GM12878 (cell line): ENCODE measurements at regions not wholly inside any gene's neighbourhood (a gene's known extent, or its start where the extent isn't known, plus 50 kb on each side); places are given as distances from the start of the nearest gene placed in this dataset.

Experiments used
- ATAC-seq: fragments of 200-7000 bp; cut with Tn5 transposase; 3 replicates; pipeline ENCODE4 v1.9.1; 2020; ENCODE audit warnings: mild to moderate bottlenecking, moderate library complexity
- BruUV-seq: library from RNA; stranded (reverse); fragments of 400-500 nt; replicated peaks from 2 replicates; lab custom pipeline; 2021; lab: Mats Ljungman, UMichigan
- CTCF ChIA-PET: fragments of 300-600 bp; sonication (Branson Sonifier 250); formaldehyde crosslinking; extraction: SDS; loops from one replicate; lab custom pipeline; 2021; ENCODE audit warnings: inconsistent platforms; lab: Yijun Ruan, JAX
- POLR2A ChIA-PET: fragments of 350-600 bp; formaldehyde crosslinking; extraction: SDS; loops from one replicate; lab custom pipeline; 2021; ENCODE audit warnings: inconsistent platforms; lab: Charles Lee
- RAD21 ChIA-PET: fragments of 300-600 bp; sonication (Branson Sonifier 250); formaldehyde crosslinking; loops from one replicate; lab custom pipeline; 2023; ENCODE audit warnings: antibody characterized with exemption; ENCODE audit not compliant: unreplicated experiment; lab: Charles Lee
- SMC1A ChIA-PET: fragments of 300-600 bp; sonication (Branson Sonifier 250); formaldehyde crosslinking; loops from one replicate; lab custom pipeline; 2023; ENCODE audit not compliant: unreplicated experiment, uncharacterized antibody; lab: Charles Lee
- DNase-seq: peaks from one replicate; pipeline ENCODE4 v3.0.0-alpha.2; 2011; ENCODE audit warnings: low read depth, low spot score
- FAIRE-seq: peaks from 3 replicates; lab custom pipeline; 2011; peaks lifted over from hg19 to GRCh38; lab: Jason Lieb, UNC
- H2AFZ ChIP-seq: 2 replicates; pipeline ENCODE4 v1.6.0; 2011; ENCODE audit warnings: low read depth, low read length, control low read depth; ENCODE audit not compliant: control insufficient read depth
- H3K27ac ChIP-seq: 2 replicates; pipeline ENCODE4 v1.5.1; 2011; ENCODE audit warnings: control low read depth; ENCODE audit not compliant: control insufficient read depth, insufficient read depth
- H3K27me3 ChIP-seq, 2 experiments: replicated peaks in 1 of 2; 2 replicates each; pipeline versions ENCODE4 v1.6.0 to v1.6.1; 2011; ENCODE audit warnings: low read length in 1 of 2; ENCODE audit not compliant: control insufficient read depth in 2 of 2, insufficient read depth in 2 of 2
- H3K36me3 ChIP-seq, 2 experiments: 2 replicates each; pipeline ENCODE4 v1.5.1; 2011; ENCODE audit warnings: low read length in 1 of 2; ENCODE audit not compliant: control insufficient read depth in 2 of 2, insufficient read depth in 2 of 2
- H3K4me1 ChIP-seq: 2 replicates; pipeline ENCODE4 v1.6.1; 2011; ENCODE audit warnings: mild to moderate bottlenecking, low read length, moderate library complexity, mixed read lengths; ENCODE audit not compliant: control insufficient read depth, insufficient read depth
- H3K4me2 ChIP-seq: 2 replicates; pipeline ENCODE4 v1.6.0; 2011; ENCODE audit warnings: control low read depth; ENCODE audit not compliant: control insufficient read depth, insufficient read depth
- H3K4me3 ChIP-seq: fragments of 200-600 bp; sonication (generic); 2 replicates; pipeline ENCODE4 v1.5.1; 2016
- H3K79me2 ChIP-seq: 2 replicates; pipeline ENCODE4 v1.6.0; 2011; ENCODE audit warnings: low read length; ENCODE audit not compliant: control insufficient read depth, insufficient read depth
- H3K9ac ChIP-seq: 2 replicates; pipeline ENCODE4 v1.8.0; 2011; ENCODE audit warnings: low read length, control low read depth, mixed read lengths; ENCODE audit not compliant: control insufficient read depth, insufficient read depth
- H3K9me3 ChIP-seq: replicated peaks from 3 replicates; pipeline ENCODE4 v1.5.1; 2011; ENCODE audit warnings: mild to moderate bottlenecking, low read length; ENCODE audit not compliant: control insufficient read depth, insufficient read depth
- H4K20me1 ChIP-seq: 2 replicates; pipeline ENCODE4 v1.6.0; 2011; ENCODE audit not compliant: control insufficient read depth, insufficient read depth
- ASH2L ChIP-seq: fragments of 300-600, 200-600 bp; sonication (generic); IDR thresholded peaks from 2 replicates; pipeline ENCODE4 v1.6.1; 2017; ENCODE audit warnings: low read depth, mild to moderate bottlenecking, borderline replicate concordance
- CREB1 ChIP-seq: IDR thresholded peaks from 2 replicates; pipeline ENCODE4 v1.6.1; 2012; ENCODE audit warnings: low read depth, mild to moderate bottlenecking, inconsistent platforms
- FOS ChIP-seq: IDR thresholded peaks from 3 replicates; pipeline ENCODE4 v1.6.1; 2011; ENCODE audit warnings: borderline replicate concordance; ENCODE audit not compliant: insufficient read length; ENCODE audit errors: extremely low read depth
- GATAD2B ChIP-seq: fragments of 450-650 bp; conservative IDR thresholded peaks from 2 replicates; pipeline ENCODE4 v1.6.1; 2017; ENCODE audit warnings: low read depth, mild to moderate bottlenecking, moderate library complexity
- IKZF2 ChIP-seq, 2 experiments: fragments of 450-650 bp; IDR thresholded peaks; 2 replicates each; pipeline ENCODE4 v1.6.1; 2017; ENCODE audit warnings: mild to moderate bottlenecking in 2 of 2, moderate library complexity in 2 of 2
- JUND ChIP-seq: IDR thresholded peaks from 2 replicates; pipeline ENCODE4 v1.6.1; 2012; ENCODE audit warnings: low read depth, mild to moderate bottlenecking, low read length, improper control_type of control experiment, moderate library complexity
- KDM1A ChIP-seq: fragments of 200-600 bp; sonication (generic); IDR thresholded peaks from 2 replicates; pipeline ENCODE4 v1.6.1; 2016; ENCODE audit warnings: borderline replicate concordance
- NFXL1 ChIP-seq: fragments of 450-650 bp; IDR thresholded peaks from 2 replicates; pipeline ENCODE4 v1.6.1; 2017; ENCODE audit warnings: antibody characterized with exemption, mild to moderate bottlenecking, borderline replicate concordance
- POU2F2 ChIP-seq: IDR thresholded peaks from 3 replicates; pipeline ENCODE4 v1.6.1; 2011; ENCODE audit warnings: low read depth, mild to moderate bottlenecking, low read length, borderline replicate concordance
- SP1 ChIP-seq: IDR thresholded peaks from one replicate; pipeline ENCODE4 v1.6.1; 2011; ENCODE audit warnings: low read depth, low read length
- TARDBP ChIP-seq: IDR thresholded peaks from 2 replicates; pipeline ENCODE4 v1.6.1; 2016; ENCODE audit warnings: borderline replicate concordance
- ZNF207 ChIP-seq: fragments of 450-650 bp; IDR thresholded peaks from 2 replicates; pipeline ENCODE4 v1.6.1; 2014; ENCODE audit warnings: antibody characterized with exemption, mild to moderate bottlenecking, borderline replicate concordance
- ZNF217 ChIP-seq: fragments of 450-650 bp; IDR thresholded peaks from 2 replicates; pipeline ENCODE4 v1.6.1; 2017; ENCODE audit warnings: antibody characterized with exemption, mild to moderate bottlenecking
- ZSCAN29 ChIP-seq: fragments of 450-650 bp; IDR thresholded peaks from 2 replicates; pipeline ENCODE4 v1.6.1; 2017; ENCODE audit warnings: mild to moderate bottlenecking, moderate library complexity
- in situ Hi-C: fragments of 300-500 bp; cut with MboI; formaldehyde crosslinking; loops from 9 replicates; pipeline ENCODE4 v1.14.3; 2018; ENCODE audit warnings: mixed read lengths
- intact Hi-C: fragments of 100-400 bp; cut with micrococcal nuclease; formaldehyde crosslinking; loops from one replicate; pipeline ENCODE4 v1.14.2; 2022; ENCODE audit not compliant: unreplicated experiment
- TF ChIP-seq, protein P1 (sequence below): IDR thresholded peaks from 2 replicates; pipeline ENCODE4 v1.6.1; 2011; ENCODE audit warnings: mild to moderate bottlenecking, low read depth, low read length, moderate library complexity; ENCODE audit not compliant: insufficient replicate concordance
- TF ChIP-seq, protein P2 (sequence below): fragments of 450-650 bp; IDR thresholded peaks from 2 replicates; pipeline ENCODE4 v1.6.1; 2017; ENCODE audit warnings: antibody characterized with exemption, mild to moderate bottlenecking, moderate library complexity
- TF ChIP-seq, protein P3 (sequence below): fragments of 450-650 bp; formaldehyde crosslinking; IDR thresholded peaks from 2 replicates; pipeline ENCODE4 v1.5.0; 2022; ENCODE audit warnings: mild to moderate bottlenecking, missing genetic modification characterization
- TF ChIP-seq, protein P4 (sequence below): IDR thresholded peaks from 2 replicates; pipeline ENCODE4 v1.6.1; 2012; ENCODE audit warnings: low read length, inconsistent platforms

DNA sequence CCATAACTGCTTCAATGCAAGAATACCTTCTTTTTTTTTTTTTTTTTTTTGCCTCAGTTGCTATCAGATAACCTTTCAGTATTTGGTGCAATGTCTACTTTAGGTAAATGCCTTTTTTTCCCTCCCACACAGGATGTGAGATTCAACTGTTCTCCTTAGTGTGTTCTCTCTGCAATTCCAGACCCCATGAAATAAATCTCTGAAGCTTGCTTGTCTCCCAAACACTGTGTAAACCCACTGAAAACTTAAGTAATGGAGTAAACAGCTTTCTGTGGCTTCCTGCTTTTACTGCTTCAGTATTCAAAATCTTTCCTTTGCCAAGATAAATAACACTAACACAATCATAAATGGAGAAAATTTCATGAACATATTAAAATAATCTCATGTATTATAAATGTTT lies 55.8 kb upstream of the CLEC14A start:
- ChIA-PET CTCF (no interaction called here), RAD21 (no interaction called here), SMC1A (no interaction called here), POLR2A (no interaction called here)
- no TSS peak for BruUV-seq
- Histone ChIP-seq H3K27ac (no peak overlapping the region), H2AFZ (no peak overlapping the region), H3K79me2 (no peaks in the 10 kb centered on the region), H3K4me3 (no peak overlapping the region), H3K4me2 (no peak overlapping the region), H3K36me3 (no peaks in the 10 kb centered on the region), H3K27me3 (no peaks in the 10 kb centered on the region), H3K4me1 (no peaks in the 10 kb centered on the region), H3K9ac (no peak overlapping the region), H3K9me3 (no peaks in the 10 kb centered on the region), H4K20me1 (no peaks in the 10 kb centered on the region)
- DNase-seq (no peak), FAIRE-seq (no peak), ATAC-seq (no peak)
- intact Hi-C loops (no loop called here), in situ Hi-C loops (no loop called here)
- TF ChIP-seq SP1 (no peak), ASH2L (no peak), KDM1A (no peak), TARDBP (no peak), ZSCAN29 (no peak), NFXL1 (no peak), POU2F2 (no peak), FOS (no peak), IKZF2 (IDR thresholded peaks at IDR 0.05) (no peak), CREB1 (no peak), JUND (no peak), ZNF217 (no peak), GATAD2B (no peak), ZNF207 (no peak)
- TF ChIP-seq, protein P1, sequence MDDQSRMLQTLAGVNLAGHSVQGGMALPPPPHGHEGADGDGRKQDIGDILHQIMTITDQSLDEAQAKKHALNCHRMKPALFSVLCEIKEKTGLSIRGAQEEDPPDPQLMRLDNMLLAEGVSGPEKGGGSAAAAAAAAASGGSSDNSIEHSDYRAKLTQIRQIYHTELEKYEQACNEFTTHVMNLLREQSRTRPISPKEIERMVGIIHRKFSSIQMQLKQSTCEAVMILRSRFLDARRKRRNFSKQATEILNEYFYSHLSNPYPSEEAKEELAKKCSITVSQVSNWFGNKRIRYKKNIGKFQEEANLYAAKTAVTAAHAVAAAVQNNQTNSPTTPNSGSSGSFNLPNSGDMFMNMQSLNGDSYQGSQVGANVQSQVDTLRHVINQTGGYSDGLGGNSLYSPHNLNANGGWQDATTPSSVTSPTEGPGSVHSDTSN, result no peak
- TF ChIP-seq, protein P2, sequence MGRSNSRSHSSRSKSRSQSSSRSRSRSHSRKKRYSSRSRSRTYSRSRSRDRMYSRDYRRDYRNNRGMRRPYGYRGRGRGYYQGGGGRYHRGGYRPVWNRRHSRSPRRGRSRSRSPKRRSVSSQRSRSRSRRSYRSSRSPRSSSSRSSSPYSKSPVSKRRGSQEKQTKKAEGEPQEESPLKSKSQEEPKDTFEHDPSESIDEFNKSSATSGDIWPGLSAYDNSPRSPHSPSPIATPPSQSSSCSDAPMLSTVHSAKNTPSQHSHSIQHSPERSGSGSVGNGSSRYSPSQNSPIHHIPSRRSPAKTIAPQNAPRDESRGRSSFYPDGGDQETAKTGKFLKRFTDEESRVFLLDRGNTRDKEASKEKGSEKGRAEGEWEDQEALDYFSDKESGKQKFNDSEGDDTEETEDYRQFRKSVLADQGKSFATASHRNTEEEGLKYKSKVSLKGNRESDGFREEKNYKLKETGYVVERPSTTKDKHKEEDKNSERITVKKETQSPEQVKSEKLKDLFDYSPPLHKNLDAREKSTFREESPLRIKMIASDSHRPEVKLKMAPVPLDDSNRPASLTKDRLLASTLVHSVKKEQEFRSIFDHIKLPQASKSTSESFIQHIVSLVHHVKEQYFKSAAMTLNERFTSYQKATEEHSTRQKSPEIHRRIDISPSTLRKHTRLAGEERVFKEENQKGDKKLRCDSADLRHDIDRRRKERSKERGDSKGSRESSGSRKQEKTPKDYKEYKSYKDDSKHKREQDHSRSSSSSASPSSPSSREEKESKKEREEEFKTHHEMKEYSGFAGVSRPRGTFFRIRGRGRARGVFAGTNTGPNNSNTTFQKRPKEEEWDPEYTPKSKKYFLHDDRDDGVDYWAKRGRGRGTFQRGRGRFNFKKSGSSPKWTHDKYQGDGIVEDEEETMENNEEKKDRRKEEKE, result no peak
- TF ChIP-seq, protein P3, sequence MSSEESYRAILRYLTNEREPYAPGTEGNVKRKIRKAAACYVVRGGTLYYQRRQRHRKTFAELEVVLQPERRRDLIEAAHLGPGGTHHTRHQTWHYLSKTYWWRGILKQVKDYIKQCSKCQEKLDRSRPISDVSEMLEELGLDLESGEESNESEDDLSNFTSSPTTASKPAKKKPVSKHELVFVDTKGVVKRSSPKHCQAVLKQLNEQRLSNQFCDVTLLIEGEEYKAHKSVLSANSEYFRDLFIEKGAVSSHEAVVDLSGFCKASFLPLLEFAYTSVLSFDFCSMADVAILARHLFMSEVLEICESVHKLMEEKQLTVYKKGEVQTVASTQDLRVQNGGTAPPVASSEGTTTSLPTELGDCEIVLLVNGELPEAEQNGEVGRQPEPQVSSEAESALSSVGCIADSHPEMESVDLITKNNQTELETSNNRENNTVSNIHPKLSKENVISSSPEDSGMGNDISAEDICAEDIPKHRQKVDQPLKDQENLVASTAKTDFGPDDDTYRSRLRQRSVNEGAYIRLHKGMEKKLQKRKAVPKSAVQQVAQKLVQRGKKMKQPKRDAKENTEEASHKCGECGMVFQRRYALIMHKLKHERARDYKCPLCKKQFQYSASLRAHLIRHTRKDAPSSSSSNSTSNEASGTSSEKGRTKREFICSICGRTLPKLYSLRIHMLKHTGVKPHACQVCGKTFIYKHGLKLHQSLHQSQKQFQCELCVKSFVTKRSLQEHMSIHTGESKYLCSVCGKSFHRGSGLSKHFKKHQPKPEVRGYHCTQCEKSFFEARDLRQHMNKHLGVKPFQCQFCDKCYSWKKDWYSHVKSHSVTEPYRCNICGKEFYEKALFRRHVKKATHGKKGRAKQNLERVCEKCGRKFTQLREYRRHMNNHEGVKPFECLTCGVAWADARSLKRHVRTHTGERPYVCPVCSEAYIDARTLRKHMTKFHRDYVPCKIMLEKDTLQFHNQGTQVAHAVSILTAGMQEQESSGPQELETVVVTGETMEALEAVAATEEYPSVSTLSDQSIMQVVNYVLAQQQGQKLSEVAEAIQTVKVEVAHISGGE (CRISPR knock-in tag), result no peak
- TF ChIP-seq, protein P4, sequence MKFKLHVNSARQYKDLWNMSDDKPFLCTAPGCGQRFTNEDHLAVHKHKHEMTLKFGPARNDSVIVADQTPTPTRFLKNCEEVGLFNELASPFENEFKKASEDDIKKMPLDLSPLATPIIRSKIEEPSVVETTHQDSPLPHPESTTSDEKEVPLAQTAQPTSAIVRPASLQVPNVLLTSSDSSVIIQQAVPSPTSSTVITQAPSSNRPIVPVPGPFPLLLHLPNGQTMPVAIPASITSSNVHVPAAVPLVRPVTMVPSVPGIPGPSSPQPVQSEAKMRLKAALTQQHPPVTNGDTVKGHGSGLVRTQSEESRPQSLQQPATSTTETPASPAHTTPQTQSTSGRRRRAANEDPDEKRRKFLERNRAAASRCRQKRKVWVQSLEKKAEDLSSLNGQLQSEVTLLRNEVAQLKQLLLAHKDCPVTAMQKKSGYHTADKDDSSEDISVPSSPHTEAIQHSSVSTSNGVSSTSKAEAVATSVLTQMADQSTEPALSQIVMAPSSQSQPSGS, result no peak
